ENCODE measurements at regions not wholly inside any gene's neighbourhood (a gene's known extent, or its start where the extent isn't known, plus 50 kb on each side); places are given as distances from the start of the nearest gene placed in this dataset.

DNA sequence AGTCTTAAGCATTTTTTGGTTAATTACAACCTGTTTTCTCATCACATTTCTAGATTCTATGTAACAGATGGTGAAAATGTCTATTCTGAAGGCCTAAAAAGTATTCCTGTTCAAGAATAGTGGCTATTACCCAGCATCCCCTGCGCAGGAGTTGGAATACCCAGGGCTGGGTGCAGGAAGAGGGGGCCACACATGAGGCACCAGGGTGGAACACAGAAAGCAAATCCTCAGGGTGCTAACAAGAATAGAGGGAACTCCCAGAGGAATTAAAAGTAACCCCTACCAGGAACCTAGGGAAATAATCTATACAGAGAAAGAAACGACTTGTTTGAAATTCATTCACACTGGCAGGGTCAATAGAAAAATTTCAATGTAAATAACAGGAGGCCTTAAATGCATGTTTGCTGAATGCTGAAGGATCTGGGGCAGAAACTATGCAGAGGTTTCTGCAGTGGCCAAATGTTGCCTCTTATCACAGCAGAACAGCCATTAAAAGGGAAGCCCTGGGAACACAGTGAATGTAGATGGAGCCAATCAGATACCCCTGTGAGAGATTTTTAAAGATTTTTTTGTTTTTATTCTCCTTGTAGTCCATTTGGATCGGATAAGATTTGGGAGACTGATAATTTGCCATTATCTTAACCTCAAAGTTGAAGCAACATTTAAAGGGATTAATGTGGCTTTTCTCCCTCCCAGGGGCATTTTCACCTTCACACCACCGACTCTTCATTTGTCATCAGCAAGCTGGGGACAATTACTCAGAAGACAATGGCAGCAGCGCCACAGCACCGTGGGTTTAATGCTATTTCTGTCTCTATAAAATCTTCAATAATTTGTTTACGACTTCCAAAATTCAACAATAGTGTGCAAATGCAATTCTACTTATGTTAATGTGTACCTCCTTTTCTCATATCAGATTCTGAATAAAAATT, 196.0 kb upstream of the PSMD7 start:
- WGBS, 2 donors, result 38 to 43% methylated on average over 7 of the region's 7 CpGs
- no peaks in the 10 kb centered on the region for H3K36me3 ChIP-seq
- no peaks in the 10 kb centered on the region for H3K9me3 ChIP-seq
- H3K27me3 ChIP-seq, result no peaks in the 10 kb centered on the region
- no peak for DNase-seq (ENCODE audit: low spot score in 2 of 2)
- no peak overlapping the region for H3K27ac ChIP-seq
- TF ChIP-seq POLR2A (IDR thresholded peaks at IDR 0.05) (no peak), EP300 (IDR thresholded peaks at IDR 0.05) (no peak)
- TF ChIP-seq, protein P1, sequence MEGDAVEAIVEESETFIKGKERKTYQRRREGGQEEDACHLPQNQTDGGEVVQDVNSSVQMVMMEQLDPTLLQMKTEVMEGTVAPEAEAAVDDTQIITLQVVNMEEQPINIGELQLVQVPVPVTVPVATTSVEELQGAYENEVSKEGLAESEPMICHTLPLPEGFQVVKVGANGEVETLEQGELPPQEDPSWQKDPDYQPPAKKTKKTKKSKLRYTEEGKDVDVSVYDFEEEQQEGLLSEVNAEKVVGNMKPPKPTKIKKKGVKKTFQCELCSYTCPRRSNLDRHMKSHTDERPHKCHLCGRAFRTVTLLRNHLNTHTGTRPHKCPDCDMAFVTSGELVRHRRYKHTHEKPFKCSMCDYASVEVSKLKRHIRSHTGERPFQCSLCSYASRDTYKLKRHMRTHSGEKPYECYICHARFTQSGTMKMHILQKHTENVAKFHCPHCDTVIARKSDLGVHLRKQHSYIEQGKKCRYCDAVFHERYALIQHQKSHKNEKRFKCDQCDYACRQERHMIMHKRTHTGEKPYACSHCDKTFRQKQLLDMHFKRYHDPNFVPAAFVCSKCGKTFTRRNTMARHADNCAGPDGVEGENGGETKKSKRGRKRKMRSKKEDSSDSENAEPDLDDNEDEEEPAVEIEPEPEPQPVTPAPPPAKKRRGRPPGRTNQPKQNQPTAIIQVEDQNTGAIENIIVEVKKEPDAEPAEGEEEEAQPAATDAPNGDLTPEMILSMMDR (IDR thresholded peaks at IDR 0.05), result no peak
- H3K4me1 ChIP-seq, result no peaks in the 10 kb centered on the region
- no peak overlapping the region for H3K4me3 ChIP-seq

GRCh38 chr16:74099530-74099929, 197.1 kb upstream of the PSMD7 start:
- Histone ChIP-seq H3K9me3 (no peaks in the 10 kb centered on the region), H3K27ac (no peak overlapping the region), H3K4me1 (no peaks in the 10 kb centered on the region), H3K36me3 (no peaks in the 10 kb centered on the region), H3K27me3 (no peaks in the 10 kb centered on the region), H3K4me3 (no peak overlapping the region)
- TF ChIP-seq POLR2A (IDR thresholded peaks at IDR 0.05) (no peak), EP300 (IDR thresholded peaks at IDR 0.05) (no peak)
- TF ChIP-seq, protein P1 (IDR thresholded peaks at IDR 0.05), result no peak
- WGBS, 2 donors, result 87 to 89% methylated on average over 8 of the region's 8 CpGs
- no peak for DNase-seq (ENCODE audit: low spot score in 2 of 2)

- WGBS, 2 donors, result 92 to 100% methylated on average over 1 of the region's 1 CpG
- DNase-seq (ENCODE audit: low spot score in 2 of 2), result no peak
- TF ChIP-seq EP300 (IDR thresholded peaks at IDR 0.05), result no peak
- TF ChIP-seq, protein P1 (IDR thresholded peaks at IDR 0.05), result no peak
- no peaks in the 10 kb centered on the region for H3K9me3 ChIP-seq
- H3K36me3 ChIP-seq, result no peaks in the 10 kb centered on the region
- H3K27ac ChIP-seq, result no peak overlapping the region
- peaks cover 0 to 6% (median 0%) of the 10 kb centered on the region in 4 donors for H3K4me1 ChIP-seq
- no peaks in the 10 kb centered on the region for H3K27me3 ChIP-seq
- no peak overlapping the region for H3K4me3 ChIP-seq
These were observed 201.7 kb upstream of the PSMD7 start for GRCh38 chr16:74094962-74095361.

DNA sequence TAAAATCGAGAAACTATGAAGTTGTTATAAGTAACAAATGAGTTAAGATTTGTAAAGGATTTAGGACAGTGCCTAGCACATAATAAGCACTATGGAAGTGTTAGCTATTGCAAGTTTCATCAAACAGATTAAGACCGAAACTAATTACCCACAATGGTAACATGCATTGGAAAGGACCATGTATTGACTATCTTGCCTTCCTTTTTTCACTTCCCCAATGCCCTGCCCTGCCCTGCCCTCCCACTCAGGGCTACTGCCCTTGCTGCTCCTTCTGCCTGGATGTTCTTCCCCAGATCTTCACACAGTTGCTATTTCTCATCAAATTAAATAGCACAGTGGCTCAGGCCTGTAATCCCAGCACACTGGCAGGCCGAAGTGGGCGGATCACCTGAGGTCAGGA, 202.1 kb upstream of the PSMD7 start:
- Histone ChIP-seq H3K4me1 (peaks cover 0 to 6% (median 0%) of the 10 kb centered on the region in 4 donors), H3K27me3 (no peaks in the 10 kb centered on the region), H3K27ac (no peak overlapping the region), H3K4me3 (no peak overlapping the region), H3K36me3 (no peaks in the 10 kb centered on the region), H3K9me3 (no peaks in the 10 kb centered on the region)
- WGBS, 2 donors, result 85 to 90% methylated on average over 4 of the region's 4 CpGs
- TF ChIP-seq POLR2A (IDR thresholded peaks at IDR 0.05) (no peak), EP300 (IDR thresholded peaks at IDR 0.05) (no peak)
- DNase-seq (ENCODE audit: low spot score in 2 of 2), result no peak

DNA sequence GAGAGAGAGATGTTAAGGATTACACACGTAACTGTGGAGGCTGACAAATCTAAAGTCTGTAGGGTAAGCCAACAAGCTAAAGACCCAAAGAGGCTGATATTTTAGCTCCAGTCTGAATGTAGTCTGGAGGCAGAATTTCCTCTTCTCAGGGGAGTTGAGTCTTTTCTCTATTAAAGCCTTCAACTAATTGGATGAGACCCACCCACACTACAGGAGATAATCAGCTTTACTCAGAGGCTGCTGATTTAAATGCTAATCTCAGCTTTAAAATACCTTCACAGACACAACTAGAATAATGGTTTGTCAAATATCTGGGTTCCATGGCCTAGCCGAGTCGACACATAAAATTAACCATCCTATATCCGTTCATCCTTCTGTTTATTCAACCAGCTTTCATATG, 204.3 kb upstream of the PSMD7 start:
- H3K4me1 ChIP-seq, result peaks cover 0 to 6% (median 0%) of the 10 kb centered on the region in 4 donors
- no peaks in the 10 kb centered on the region for H3K36me3 ChIP-seq
- 87 to 91% methylated on average over 4 of the region's 4 CpGs for WGBS, 2 donors
- TF ChIP-seq, protein P1 (IDR thresholded peaks at IDR 0.05), result no peak
- TF ChIP-seq POLR2A (IDR thresholded peaks at IDR 0.05) (no peak), EP300 (IDR thresholded peaks at IDR 0.05) (no peak)
- H3K9me3 ChIP-seq, result no peaks in the 10 kb centered on the region
- H3K4me3 ChIP-seq, result no peak overlapping the region
- H3K27ac ChIP-seq, result no peak overlapping the region
- H3K27me3 ChIP-seq, result no peaks in the 10 kb centered on the region
- DNase-seq (ENCODE audit: low spot score in 2 of 2), result no peak

Data from tibial nerve (tissue), 4 donors.